GM23338 (cell line): ENCODE measurements at regions not wholly inside any gene's neighbourhood (a gene's known extent, or its start where the extent isn't known, plus 50 kb on each side); places are given as distances from the start of the nearest gene placed in this dataset.

Experiments
- EZH2 ChIP-seq: fragments of 200-600 bp; sonication (generic); IDR thresholded peaks from one replicate; pipeline ENCODE4 v1.8.0; 2017; ENCODE audit warnings: antibody characterized with exemption, mild to moderate bottlenecking, low read depth; ENCODE audit not compliant: unreplicated experiment
- EZH2phosphoT487 ChIP-seq: fragments of 200-600 bp; sonication (generic); IDR thresholded peaks from one replicate; pipeline ENCODE4 v1.8.1; 2018; ENCODE audit warnings: antibody characterized with exemption; ENCODE audit not compliant: unreplicated experiment
- JUNB ChIP-seq: IDR thresholded peaks from one replicate; pipeline ENCODE4 v1.6.1; 2016; ENCODE audit warnings: antibody characterized with exemption; ENCODE audit not compliant: unreplicated experiment
- POLR2AphosphoS5 ChIP-seq: IDR thresholded peaks from 2 replicates; pipeline ENCODE4 v1.6.1; 2016; ENCODE audit warnings: antibody characterized with exemption, low read depth
- TF ChIP-seq, protein P1 (sequence below), 2 experiments: fragments of 200-600 bp in 1 of 2; sonication (generic) in 1 of 2; conservative IDR thresholded peaks; 2 replicates each; pipeline versions ENCODE4 v1.5.1 to v1.6.1; 2016 to 2017; ENCODE audit warnings: antibody characterized with exemption in 2 of 2, low read depth in 2 of 2, mild to moderate bottlenecking in 2 of 2, moderate library complexity in 1 of 2
- TF ChIP-seq, protein P2 (sequence below): IDR thresholded peaks from 2 replicates; pipeline ENCODE4 v1.6.1; 2016; ENCODE audit warnings: antibody characterized with exemption

DNA sequence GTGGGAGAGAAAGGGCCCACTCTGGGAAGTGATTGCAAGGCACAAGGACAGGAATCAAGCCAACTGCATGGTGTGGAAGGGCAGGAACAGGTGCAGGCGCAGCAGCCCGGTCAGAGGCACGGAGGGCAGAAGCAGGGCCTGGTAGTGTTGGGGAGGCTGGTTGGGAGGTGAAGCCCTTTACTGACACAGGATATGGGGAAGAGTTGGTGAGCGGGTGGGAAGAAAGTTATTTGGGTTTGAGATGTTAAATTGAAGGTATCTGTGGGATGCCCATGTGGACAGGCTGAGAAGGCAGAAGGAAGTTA is 83.6 kb upstream of the ABHD2 start:
- TF ChIP-seq, protein P1, sequence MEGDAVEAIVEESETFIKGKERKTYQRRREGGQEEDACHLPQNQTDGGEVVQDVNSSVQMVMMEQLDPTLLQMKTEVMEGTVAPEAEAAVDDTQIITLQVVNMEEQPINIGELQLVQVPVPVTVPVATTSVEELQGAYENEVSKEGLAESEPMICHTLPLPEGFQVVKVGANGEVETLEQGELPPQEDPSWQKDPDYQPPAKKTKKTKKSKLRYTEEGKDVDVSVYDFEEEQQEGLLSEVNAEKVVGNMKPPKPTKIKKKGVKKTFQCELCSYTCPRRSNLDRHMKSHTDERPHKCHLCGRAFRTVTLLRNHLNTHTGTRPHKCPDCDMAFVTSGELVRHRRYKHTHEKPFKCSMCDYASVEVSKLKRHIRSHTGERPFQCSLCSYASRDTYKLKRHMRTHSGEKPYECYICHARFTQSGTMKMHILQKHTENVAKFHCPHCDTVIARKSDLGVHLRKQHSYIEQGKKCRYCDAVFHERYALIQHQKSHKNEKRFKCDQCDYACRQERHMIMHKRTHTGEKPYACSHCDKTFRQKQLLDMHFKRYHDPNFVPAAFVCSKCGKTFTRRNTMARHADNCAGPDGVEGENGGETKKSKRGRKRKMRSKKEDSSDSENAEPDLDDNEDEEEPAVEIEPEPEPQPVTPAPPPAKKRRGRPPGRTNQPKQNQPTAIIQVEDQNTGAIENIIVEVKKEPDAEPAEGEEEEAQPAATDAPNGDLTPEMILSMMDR (conservative IDR thresholded peaks at IDR 0.05; ENCODE audit: low read depth in 2 of 2): no peak
- TF ChIP-seq EZH2 (no peak), POLR2AphosphoS5 (no peak), JUNB (no peak), EZH2phosphoT487 (no peak)
- TF ChIP-seq, protein P2, sequence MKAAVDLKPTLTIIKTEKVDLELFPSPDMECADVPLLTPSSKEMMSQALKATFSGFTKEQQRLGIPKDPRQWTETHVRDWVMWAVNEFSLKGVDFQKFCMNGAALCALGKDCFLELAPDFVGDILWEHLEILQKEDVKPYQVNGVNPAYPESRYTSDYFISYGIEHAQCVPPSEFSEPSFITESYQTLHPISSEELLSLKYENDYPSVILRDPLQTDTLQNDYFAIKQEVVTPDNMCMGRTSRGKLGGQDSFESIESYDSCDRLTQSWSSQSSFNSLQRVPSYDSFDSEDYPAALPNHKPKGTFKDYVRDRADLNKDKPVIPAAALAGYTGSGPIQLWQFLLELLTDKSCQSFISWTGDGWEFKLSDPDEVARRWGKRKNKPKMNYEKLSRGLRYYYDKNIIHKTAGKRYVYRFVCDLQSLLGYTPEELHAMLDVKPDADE: no peak
